Stimulated activated CD8-positive, alpha-beta memory T cell treated with anti-CD3 and anti-CD28 coated beads, Interleukin-15, amount 100 ng/mL, for 1 hour (primary cell): ENCODE measurements at regions not wholly inside any gene's neighbourhood (a gene's known extent, or its start where the extent isn't known, plus 50 kb on each side); places are given as distances from the start of the nearest gene placed in this dataset.

Experiments used
- DNase-seq: peaks from one replicate; pipeline ENCODE4 v3.0.0-alpha.2; 2020; ENCODE audit warnings: low read depth

GRCh38 chr16:5649762-5650743 is 552.5 kb upstream of the EEF2KMT start:
- no peak for DNase-seq

- DNase-seq, result no peak
Observed at GRCh38 chr16:5647051-5647450, 549.5 kb upstream of the EEF2KMT start.

DNA sequence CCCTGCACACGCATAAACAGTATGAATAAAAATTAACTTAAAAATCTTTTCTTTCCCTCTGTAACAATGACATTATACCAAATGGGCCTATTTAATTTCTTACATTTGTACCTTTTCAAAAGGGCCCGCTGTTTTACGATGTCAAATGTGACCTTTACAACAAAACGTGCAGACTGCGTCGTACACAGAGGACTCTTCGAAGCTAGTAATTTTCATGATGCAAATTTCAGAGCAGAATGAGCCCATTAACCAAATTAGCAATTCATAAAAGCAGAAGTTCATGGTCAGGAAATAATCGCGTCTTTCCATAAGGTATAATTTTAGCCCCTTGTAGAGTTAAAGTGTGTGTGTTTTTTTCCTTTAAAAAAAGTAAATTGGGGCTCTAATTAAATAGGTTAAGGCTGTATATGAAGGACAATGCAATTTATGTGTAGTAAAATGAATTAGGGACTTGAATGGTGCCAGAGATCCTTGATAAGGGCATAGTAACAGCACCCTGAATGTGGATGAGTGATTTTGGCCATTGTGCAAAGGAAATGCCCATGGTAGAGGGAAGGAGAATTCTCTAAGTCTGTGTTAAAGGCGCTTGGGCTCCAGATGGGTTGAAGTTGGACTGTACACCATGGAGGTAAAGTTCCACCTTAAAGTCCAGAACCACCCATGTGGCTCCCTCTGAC is 546.4 kb upstream of the EEF2KMT start:
- DNase-seq, result no peak

- DNase-seq, result no peak
Observed at GRCh38 chr16:5642436-5642835, 544.8 kb upstream of the EEF2KMT start.

- no peak for DNase-seq
Observed at GRCh38 chr16:5642011-5642410, 544.4 kb upstream of the EEF2KMT start.

DNA sequence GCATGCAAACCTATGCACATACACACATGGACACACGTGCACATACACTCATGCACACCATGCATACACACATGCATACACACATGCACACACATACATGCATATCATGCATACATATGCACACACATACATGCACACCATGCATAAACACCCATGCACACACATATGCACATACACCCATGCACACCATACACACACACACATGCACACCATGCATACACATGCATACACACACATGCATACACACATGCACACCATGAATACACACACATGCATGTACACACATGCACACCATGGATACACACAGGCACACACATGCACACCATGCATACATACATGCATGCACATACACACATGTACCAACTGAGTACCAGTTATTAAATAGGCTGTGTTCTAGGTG is 543.3 kb upstream of the EEF2KMT start:
- DNase-seq, result no peak

DNA sequence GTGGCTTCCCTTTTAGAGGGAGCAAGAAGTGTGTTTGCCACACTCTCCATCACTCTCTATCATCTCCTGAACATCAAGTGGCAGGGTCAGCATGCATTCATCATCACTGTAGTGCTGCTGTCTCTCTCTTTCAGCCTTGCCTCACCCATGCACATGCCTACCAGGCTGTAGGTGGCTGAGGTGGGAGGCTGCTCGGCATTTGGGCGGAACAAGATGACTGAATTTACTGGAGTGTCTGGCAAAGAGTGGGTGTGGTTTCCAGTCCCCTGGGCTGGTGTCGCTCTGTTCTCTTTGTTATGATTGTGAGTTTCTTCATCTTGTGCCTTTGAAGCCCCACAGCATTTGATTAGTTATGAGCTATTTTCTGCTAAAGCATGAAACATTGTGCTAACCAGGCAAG is 541.9 kb upstream of the EEF2KMT start:
- no peak for DNase-seq

- no peak for DNase-seq
Observed at GRCh38 chr16:5635331-5635730, 537.7 kb upstream of the EEF2KMT start.

DNA sequence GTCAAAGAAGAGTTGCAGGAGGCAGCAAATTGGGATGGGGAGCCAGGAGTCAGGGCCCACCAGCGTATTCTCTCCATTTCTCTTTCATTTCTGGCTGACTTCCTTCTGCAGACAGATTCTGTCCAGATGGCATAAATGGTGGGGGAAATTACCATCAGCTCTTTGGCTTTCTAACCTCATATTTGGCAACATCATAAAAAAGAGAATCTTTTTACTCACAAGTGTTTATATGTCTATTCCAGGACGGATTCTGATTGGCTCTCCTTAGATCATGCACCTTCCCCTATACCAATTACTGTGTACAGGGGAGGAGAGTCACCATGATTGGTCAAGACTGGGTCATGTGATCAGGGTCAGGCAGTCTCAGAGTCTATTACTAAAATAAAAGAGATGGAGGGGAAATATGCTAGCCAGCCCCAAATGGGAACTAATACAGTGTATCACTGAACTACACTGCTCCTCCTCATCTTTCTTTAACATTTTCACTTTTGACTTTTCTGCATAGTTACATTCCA is 537.1 kb upstream of the EEF2KMT start:
- DNase-seq, result no peak

DNA sequence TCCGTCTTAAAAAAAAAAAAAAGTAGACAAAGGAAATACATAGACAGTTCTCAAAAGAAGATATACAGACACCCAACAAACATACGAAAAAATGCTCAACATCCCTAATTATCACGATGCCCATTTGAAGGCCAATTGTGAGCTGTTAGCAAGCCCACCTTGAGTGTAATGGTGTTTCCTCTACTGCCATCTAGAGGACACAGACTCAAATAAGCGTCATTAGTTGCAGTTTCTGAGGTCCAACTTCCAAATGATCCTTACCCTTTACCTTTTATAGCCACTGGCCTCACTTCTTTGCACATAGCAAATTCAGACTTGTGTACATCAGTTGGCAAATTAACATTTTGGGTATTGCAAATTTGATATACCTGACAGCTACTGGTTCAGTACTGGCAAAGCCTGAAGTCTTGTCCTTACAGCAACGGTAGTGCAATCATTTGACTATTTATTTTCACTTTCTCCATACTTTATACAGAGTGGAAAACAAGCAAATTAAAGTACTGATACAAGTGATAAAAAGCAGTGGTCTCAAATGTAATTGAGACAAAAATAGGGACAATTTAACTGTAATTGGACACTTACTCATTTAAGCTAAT is 536.3 kb upstream of the EEF2KMT start:
- DNase-seq, result no peak

DNA sequence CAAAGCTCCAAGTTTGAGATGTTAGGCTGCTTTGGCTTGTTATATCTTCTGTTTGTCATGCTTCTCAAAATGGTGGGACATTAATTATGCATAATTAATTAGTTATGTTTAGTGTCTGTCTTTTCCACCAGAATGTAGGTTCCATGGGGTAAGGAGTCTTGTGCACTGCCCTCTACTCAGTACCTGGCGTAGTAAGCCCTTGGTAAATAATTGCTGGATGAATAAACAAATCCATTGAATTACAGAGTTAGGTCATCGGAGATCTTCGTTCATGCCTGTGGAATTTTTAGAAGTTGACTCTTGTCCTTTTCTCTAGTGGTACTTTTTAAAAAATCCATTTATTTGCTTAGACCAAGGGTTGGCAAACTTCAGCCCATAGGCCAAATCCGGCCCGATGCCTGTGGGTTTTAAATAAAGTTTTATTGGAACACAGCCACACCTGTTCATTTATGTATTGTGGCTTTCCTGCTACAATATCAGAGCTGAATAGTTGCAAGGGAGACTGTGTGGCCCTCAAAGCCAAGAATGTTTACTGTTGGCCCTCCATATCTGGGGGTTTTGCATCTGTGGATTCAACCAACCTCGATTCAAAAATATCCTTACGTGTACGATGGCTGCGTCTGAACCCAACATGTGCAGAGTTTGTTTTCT is 524.8 kb upstream of the EEF2KMT start:
- DNase-seq, result no peak

- no peak for DNase-seq
Observed at GRCh38 chr16:5621826-5622225, 524.2 kb upstream of the EEF2KMT start.

GRCh38 chr16:5619304-5619703 is 521.7 kb upstream of the EEF2KMT start:
- DNase-seq, result no peak

DNA sequence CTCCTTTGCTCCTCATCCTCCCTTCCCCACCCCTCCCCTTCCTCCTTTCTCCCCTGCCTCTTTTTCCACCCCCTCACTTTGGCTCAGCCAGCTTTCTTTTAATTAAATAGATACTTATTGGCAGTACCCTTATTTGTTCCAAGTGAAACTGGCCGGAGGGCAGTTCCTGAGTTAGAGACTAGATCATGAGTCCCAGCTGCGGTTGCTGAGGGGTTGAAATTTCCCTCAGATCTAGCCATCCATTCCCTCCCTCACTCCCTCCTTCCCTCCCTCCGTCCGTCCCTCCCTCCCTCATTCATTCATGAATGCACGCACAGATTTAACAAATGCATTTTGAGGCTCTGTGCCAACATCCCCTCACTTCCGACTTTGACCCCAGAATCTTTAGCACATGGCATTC is 519.2 kb upstream of the EEF2KMT start:
- DNase-seq, result no peak

- DNase-seq, result no peak
Observed at GRCh38 chr16:5615868-5616642, 518.5 kb upstream of the EEF2KMT start.

DNA sequence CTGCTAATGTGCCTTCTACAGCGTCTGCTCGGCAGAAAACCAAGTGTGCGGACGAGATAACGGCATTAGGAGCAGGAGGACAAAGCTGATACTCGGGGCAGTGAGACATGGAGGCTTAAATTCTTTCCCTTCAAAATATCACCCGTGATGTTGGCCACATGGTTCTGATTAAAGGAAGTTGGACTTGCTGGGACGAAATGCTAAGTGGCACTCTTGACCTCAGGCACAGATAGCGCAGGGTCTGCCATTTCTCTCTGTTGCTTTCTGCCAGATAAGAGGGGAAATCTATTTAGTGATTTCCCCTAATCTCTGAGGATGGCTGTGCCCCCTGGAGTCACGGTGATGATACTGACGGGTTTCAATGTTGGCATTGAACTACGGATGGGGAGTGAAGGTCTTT is 509.6 kb upstream of the EEF2KMT start:
- no peak for DNase-seq

DNA sequence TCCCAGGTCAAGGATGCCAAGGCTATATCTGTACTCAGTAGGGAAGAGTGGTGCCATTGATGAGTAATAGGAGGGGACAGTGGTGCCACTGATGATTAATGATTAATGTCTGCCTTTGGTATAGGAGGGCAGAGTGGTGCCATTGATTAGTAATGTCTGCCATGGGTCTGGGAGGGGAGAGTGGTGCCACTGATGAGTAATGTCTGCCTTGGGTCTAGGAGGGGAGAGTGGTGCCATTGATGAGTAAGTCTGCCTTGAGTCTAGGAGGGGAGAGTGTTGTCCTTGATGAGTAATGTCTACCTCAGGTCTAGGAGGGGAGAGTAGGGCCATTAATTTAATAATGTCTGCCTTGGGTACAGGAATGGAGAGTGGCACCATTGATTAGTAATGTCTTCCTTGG is 507.8 kb upstream of the EEF2KMT start:
- no peak for DNase-seq

- no peak for DNase-seq
Observed at GRCh38 chr16:5604770-5605169, 507.2 kb upstream of the EEF2KMT start.

GRCh38 chr16:5603836-5604235 is 506.2 kb upstream of the EEF2KMT start:
- DNase-seq, result no peak

DNA sequence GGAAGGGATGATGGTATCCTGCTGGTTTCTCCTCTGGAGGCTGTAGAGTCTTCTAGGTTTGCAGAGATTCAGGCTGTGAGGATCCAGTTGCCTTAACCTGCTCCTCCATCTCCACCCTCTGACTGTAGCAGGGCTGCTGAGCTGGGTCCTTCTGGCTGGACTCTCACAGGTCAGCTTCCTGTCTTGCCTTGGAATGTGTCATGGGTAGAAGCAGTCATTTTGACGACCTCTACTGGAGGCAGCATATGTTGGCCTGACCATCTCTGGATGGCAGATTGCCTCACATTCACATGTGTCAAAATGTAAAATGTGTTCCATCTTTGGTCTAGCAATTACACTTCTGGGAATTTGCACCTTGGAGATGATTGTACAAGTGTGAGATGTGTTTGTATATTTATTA is 504.4 kb upstream of the EEF2KMT start:
- DNase-seq, result no peak

DNA sequence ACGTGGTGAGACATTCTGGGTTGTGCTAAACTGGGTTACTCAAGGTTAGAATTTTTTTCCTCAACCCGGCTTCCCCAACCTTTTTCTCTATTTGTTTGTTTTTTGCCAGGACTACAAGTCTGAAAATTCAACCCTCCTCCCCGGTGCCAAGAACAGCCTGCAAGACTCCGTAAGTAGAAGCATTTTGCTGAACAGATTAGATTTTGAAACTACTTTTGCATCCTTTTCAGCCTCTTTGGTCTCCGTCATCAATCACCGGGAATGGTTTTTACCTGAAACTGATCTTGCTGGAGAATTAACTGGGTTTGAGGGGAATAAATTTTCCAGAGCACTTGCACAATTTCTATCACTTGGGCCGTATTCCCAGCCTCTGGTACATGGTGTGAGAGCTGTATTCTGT is 501.2 kb upstream of the EEF2KMT start:
- no peak for DNase-seq
